Kidney capillary endothelial cell (primary cell): ENCODE measurements at regions not wholly inside any gene's neighbourhood (a gene's known extent, or its start where the extent isn't known, plus 50 kb on each side); places are given as distances from the start of the nearest gene placed in this dataset.

ENCODE experiments used
- DNase-seq: peaks from one replicate; pipeline ENCODE4 v3.0.0-alpha.2; 2018; ENCODE audit warnings: low spot score

DNA sequence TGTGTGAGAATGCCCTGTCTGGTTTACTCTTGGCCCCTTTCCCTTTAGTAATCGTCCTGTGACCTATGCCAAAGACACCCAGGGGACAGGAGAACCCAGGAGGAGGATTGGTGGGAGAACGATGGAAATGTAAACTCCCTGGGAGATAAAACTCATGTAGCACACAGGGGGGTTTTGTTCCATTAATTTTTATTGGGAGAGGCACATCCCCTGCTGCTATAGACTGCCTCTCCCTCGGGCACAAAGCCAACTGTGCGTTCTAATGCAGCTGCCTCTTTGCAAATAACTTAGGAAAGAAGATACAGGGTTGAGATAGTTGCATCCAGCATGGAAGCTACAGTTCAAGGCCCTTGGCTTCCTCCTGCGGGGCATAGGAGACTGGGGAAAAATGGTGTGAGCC is 489.6 kb downstream of the SLC4A3 start:
- DNase-seq, result no peak

DNA sequence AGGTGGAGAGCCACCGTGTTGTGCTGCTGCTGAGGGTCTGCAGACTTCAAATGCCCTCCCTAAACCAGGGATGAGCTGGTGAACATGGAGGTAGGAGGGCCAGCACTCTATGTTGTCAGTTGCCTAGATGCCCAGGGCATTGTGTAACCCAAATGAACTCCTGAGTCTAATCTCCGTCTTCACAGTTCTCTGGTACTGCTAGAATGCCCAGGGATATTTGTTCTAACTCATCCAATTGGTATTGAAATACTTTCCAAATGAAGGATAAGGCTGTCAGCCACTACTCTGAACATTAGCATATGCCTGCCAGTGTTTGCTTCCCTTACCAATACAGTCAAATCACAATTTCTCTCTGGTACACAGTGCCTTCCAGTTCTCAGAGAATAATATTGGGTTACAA is 492.6 kb downstream of the SLC4A3 start:
- DNase-seq, result no peak

- DNase-seq, result no peak
Observed at GRCh38 chr2:220123751-220124150, 496.3 kb downstream of the SLC4A3 start.

DNA sequence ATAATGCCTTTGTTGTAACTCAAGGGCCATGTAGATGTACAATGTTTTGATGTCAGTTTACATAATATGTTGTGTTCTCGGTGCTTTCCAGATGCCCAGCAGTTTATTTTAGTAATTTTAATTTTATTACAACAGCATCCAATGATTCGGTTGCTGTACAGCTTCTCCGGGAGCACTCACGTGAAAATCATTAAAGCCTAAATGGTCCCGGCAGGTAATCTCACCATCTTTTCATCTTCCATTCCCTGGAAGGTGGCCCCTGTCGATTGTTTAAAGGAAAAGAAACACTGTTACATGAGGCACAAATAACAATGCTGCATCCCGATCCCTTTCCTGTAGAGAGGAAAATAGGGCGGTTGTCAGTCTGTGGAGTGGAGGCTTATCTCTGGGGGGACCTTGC is 498.1 kb downstream of the SLC4A3 start:
- no peak for DNase-seq

DNA sequence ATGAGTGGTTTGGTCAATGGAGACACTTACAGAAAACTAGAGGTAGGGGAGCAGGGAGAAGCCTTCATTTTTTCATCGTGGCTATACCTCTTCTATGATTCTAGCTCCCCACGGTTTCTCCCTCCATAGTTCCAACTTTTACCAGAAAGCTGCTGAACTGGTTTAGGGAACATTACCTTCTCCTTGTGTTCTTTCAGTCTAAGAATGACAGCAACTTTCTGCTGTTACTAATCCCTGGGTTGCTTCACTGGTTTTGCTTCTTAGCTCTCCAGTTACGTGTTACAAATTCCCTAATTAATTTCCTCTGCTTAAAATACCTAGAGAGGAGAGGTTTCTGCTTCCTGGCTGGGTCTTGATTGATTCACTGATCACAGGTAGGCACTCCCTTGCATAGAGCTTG is 499.9 kb downstream of the SLC4A3 start:
- DNase-seq, result no peak

DNA sequence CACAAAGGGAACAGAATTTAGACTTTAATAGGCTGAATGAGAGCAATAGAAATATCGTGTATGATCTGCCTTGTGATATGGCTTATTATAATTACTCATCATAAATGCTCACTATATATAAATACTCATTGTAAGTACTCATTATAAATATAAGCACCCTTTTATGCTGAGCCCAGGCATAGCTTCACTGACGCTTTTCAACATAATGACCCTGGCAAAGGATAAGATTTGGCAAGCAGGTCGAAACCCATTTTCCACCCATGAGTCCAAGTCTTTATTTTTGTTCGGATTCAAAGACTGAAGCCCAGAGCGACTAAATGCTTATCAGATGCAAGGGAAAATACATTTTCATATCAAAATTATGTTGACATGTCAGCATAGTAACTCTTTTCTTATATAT is 500.4 kb downstream of the SLC4A3 start:
- DNase-seq, result no peak

DNA sequence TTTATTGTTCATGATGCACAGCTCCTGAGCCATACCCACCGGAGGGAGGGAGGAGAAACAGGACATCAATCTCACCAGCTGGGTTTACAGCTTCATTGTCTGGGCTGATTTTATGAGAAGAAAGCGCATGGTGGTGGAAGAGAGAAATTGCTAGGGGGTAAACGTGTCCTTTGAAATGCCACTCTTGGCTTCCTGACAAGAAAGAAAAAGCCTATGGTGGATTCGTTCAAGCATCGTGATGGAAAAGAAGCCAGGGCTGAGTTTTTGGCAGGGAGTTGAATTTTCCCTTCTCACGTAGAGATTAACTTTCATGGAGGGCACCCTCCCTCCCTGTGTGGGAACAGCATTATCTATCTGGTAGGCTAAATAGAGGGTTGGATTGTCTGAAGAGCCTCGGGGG is 502.0 kb downstream of the SLC4A3 start:
- DNase-seq, result no peak

GRCh38 chr2:220134756-220135534 is 507.5 kb downstream of the SLC4A3 start:
- no peak for DNase-seq

GRCh38 chr2:220143336-220143735 is 515.9 kb downstream of the SLC4A3 start:
- DNase-seq, result no peak

- no peak for DNase-seq
Observed at GRCh38 chr2:220144411-220144810, 517.0 kb downstream of the SLC4A3 start.

DNA sequence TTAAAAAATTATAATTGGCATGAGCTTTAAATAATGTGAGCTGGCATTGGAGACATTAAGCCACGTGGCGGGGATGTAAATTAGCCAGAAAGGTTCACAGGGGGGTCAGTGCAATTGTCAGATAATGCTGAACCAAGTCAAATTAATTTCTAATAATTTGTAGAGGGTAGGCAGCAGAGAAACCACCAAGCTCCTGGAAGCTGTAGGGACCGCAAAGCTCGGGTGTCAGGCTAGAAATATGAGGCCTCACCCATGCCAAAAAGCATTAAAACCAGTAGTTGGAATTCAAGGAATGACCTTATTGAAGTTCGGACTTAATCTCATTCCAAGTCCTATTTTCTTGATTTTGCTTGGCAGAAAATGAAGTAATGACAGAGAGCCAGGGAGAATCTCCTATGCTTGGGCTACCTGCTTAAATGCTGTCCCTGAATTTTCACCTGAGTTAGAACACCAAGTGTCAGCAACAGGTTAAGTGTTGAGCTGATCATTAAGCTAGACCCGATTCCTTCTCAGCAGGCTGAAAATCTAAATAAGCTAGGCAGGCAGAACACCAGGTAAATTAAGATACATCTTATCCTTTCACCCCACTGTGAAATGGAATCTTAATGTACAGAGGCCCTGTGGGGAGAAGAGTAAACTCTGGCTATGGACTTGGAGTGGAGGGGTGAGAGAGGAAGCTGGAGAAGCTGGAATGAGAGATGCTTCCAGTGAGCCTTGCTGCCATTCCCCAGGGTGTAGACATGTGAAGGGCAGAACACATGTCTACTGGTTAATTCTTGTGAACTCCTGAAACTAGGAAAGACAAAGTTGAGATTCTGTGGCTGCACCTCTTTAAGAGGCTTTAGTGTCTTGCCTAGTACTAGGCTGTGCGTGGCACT is 520.0 kb downstream of the SLC4A3 start:
- DNase-seq, result no peak

- no peak for DNase-seq
Observed at GRCh38 chr2:220148471-220149248, 521.2 kb downstream of the SLC4A3 start.

- DNase-seq, result no peak
Observed at GRCh38 chr2:220151341-220151740, 523.9 kb downstream of the SLC4A3 start.

GRCh38 chr2:220152281-220152935 is 525.0 kb downstream of the SLC4A3 start:
- no peak for DNase-seq

DNA sequence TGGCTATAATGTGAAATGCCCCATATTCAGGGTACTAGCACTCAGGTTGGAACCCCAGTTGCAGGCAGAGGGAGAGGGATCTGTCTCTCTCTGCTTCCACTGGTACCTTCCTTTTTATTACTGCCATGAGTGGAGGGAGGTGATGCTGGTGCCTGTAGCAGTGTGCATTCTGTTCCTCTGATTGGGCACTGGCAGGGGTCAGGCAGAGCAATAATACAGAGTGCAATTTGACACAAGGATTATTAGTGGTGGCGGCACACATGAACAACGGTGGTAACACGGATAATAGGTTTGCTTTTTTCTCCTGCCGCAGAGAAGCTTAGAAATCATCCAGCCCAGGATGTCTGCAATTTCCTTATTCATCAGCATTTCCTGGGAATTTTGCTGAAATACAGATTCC is 525.7 kb downstream of the SLC4A3 start:
- no peak for DNase-seq

GRCh38 chr2:220154304-220154703 is 526.9 kb downstream of the SLC4A3 start:
- no peak for DNase-seq

GRCh38 chr2:220157312-220157711 is 529.9 kb downstream of the SLC4A3 start:
- DNase-seq, result no peak

DNA sequence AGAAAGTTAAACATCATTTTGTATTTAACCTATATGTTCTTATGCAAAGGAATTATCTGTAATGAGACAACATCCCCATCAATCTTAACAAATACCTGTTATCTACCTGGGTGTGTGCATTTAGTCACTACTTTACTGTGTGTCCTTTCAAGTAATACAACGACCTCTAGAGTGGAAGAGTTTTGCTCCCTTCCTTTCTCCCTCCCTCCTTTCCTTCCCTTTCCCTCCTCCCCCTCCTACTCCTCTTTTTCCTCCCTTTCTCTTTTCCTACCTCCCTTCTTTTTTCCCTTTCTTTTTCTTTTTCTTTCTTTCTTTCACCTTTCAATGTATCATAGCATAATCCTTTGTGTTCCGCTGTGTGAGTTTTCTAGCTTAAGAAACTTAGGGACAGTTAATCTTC is 532.3 kb downstream of the SLC4A3 start:
- DNase-seq, result no peak

- DNase-seq, result no peak
Observed at GRCh38 chr2:220162320-220162719, 534.9 kb downstream of the SLC4A3 start.

DNA sequence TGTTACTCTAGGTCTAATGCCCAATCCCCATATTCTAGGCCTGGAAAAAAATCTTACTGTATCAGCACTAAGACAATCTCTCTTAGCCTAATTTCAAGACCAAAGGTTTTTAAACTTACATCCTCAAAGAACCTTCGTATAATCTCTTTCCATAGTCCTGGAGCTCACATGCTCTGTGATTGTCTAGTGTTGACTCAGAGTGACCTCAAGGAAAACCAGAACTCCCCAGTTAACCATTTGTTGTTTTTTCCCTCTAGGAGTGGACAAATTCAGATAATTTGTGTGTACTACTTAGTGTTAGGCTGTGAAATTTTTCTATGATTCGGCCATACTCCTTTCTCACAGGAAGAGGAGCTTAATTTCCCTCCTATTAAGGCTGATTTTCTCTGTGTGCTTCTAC is 536.1 kb downstream of the SLC4A3 start:
- DNase-seq, result no peak

GRCh38 chr2:220165401-220165800 is 538.0 kb downstream of the SLC4A3 start:
- DNase-seq, result no peak

DNA sequence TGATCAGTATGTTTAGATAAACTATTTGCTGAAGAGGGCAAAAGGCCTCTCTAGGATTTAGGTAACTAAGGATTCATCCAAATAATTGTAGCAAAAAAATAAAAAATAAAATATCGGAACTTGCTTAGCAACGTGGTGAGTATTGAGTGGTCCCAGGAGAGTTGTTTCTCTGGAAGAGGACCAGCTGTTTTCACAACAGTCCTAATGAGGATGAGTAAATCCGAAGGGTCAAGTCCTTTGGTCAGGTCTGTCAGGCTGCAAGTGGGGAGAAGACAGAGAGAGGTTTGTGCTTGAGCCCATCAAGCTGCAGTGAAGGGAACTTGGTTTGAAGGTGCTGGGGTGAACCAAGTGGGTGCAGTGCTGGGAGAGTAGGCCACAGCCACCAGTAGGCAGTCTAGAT is 539.2 kb downstream of the SLC4A3 start:
- no peak for DNase-seq
